ENCODE measurements at regions not wholly inside any gene's neighbourhood (a gene's known extent, or its start where the extent isn't known, plus 50 kb on each side); places are given as distances from the start of the nearest gene placed in this dataset.

DNA sequence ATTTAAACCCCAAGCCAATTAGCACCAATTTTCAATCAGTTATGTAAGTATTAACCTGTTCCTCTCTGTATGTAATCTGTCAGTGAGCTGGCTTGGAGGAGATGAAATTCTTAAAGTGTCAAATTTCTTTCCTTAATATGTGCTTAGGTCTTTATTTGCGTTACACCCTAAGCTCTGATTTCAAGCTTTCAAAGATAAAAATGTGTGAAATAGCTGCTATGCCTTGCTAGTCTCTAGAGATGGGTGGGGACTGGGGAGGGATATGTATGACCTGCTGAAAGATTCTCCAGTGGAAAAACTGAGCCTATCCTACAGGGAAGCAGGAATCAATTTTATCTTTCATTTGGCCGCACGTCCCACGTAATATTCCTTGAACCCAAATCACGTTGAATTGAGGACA is 264.5 kb downstream of the RND3 start:
- H3K4me3 ChIP-seq: no peak overlapping the region
- TF ChIP-seq, protein P1, sequence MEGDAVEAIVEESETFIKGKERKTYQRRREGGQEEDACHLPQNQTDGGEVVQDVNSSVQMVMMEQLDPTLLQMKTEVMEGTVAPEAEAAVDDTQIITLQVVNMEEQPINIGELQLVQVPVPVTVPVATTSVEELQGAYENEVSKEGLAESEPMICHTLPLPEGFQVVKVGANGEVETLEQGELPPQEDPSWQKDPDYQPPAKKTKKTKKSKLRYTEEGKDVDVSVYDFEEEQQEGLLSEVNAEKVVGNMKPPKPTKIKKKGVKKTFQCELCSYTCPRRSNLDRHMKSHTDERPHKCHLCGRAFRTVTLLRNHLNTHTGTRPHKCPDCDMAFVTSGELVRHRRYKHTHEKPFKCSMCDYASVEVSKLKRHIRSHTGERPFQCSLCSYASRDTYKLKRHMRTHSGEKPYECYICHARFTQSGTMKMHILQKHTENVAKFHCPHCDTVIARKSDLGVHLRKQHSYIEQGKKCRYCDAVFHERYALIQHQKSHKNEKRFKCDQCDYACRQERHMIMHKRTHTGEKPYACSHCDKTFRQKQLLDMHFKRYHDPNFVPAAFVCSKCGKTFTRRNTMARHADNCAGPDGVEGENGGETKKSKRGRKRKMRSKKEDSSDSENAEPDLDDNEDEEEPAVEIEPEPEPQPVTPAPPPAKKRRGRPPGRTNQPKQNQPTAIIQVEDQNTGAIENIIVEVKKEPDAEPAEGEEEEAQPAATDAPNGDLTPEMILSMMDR (IDR thresholded peaks at IDR 0.05): no peak
- TF ChIP-seq POLR2A (IDR thresholded peaks at IDR 0.05): no peak
- DNase-seq (no peak), ATAC-seq (no peak)
- no peaks in the 10 kb centered on the region for H3K36me3 ChIP-seq
- H3K9me3 ChIP-seq: no peaks in the 10 kb centered on the region
- H3K27ac ChIP-seq: no peak overlapping the region
- 85 to 89% (median 89%) methylated on average over 5 of the region's 5 CpGs for WGBS, 4 donors
- intact Hi-C loops (cut with DNase I): no loop called here
- no peaks in the 10 kb centered on the region for H3K4me1 ChIP-seq
- H3K27me3 ChIP-seq: no peaks in the 10 kb centered on the region

DNA sequence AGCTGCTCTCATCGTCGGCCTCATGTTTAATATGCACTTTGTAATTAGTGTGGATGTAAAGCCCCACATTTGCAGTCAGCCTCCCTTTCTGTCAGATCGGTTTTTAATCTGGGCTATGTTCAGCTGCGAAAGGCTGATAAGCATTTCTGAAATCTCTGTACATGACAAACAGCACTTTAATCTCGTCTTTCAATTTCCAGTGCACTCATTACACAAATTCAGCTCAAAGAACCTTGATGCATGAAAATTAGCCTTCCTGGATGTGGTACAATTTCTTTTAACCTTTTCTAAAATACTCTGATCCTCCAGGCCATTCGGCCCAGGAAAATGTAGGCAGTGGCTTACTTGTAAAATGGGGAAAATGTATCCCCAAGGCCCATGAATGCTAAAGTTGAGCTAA is 265.1 kb downstream of the RND3 start:
- intact Hi-C loops (cut with DNase I): no loop called here
- no peak overlapping the region for H3K27ac ChIP-seq
- DNase-seq (no peak), ATAC-seq (no peak)
- no peaks in the 10 kb centered on the region for H3K4me1 ChIP-seq
- WGBS, 4 donors: 62 to 74% (median 68%) methylated on average over 6 of the region's 6 CpGs
- no peaks in the 10 kb centered on the region for H3K36me3 ChIP-seq
- no peak overlapping the region for H3K4me3 ChIP-seq
- no peak for TF ChIP-seq POLR2A (IDR thresholded peaks at IDR 0.05)
- TF ChIP-seq, protein P1 (IDR thresholded peaks at IDR 0.05): no peak
- no peaks in the 10 kb centered on the region for H3K27me3 ChIP-seq
- no peaks in the 10 kb centered on the region for H3K9me3 ChIP-seq

DNA sequence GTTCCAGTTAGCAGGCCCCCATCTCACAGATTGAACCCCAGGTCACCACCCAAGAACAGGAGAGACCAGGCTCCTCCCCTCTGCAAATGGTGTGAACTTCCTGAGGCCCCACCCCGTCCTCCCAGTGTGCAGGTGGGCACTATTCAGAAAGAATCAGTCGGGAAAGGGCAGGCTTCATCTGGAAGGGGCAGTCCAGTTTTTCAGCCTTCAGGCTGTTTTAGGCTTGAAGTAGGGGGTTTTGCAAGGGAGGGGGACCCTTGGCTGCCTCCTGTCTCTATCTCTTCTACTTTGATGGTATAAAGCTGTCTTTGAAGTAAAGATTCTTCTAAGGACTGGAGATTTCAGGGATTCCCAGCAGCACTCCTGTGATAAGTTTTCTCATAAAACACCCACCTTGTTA is 267.6 kb downstream of the RND3 start:
- WGBS, 4 donors: 54 to 82% (median 75%) methylated on average over 2 of the region's 2 CpGs
- DNase-seq: no peak
- ATAC-seq: no peak

DNA sequence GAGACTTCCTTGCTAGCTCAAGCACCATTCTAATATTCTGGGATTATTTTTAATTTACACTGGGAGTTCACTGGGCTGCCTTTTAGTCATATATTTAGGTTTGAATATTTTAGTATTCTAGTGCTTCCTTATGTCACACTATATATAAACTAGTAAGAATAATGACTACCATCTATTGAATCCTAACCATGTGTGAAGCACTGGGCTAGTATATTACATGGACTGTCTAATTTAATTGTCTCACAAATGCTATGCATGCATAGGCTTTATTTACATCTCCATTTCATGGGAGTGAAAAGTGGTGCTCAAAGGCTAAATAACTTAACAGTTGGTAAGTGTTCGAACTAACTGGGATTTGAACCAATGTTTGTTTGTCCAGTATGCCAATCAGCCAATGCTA is 272.4 kb downstream of the RND3 start:
- TF ChIP-seq, protein P1 (IDR thresholded peaks at IDR 0.05): no peak
- TF ChIP-seq POLR2A (IDR thresholded peaks at IDR 0.05): no peak
- intact Hi-C loops (cut with DNase I): no loop called here
- H3K27me3 ChIP-seq: no peaks in the 10 kb centered on the region
- peaks cover 0 to 2% (median 0%) of the 10 kb centered on the region in 12 donors for H3K4me1 ChIP-seq
- WGBS, 4 donors: 93 to 98% (median 97%) methylated on average over 1 of the region's 1 CpG
- no peak for DNase-seq
- no peak overlapping the region for H3K4me3 ChIP-seq
- ATAC-seq: no peak
- H3K9me3 ChIP-seq: no peaks in the 10 kb centered on the region
- H3K27ac ChIP-seq: no peak overlapping the region
- H3K36me3 ChIP-seq: no peaks in the 10 kb centered on the region

More for the DNA sequence above, 267.6 kb downstream of the RND3 start:
- no peak for TF ChIP-seq POLR2A (IDR thresholded peaks at IDR 0.05)
- TF ChIP-seq, protein P1 (IDR thresholded peaks at IDR 0.05): no peak
- H3K36me3 ChIP-seq: no peaks in the 10 kb centered on the region
- H3K9me3 ChIP-seq: no peaks in the 10 kb centered on the region
- H3K27ac ChIP-seq: no peak overlapping the region
- intact Hi-C loops (cut with DNase I): no loop called here
- no peak overlapping the region for H3K4me3 ChIP-seq
- no peaks in the 10 kb centered on the region for H3K27me3 ChIP-seq
- H3K4me1 ChIP-seq: no peaks in the 10 kb centered on the region
